GM19328 (cell line): ENCODE measurements at regions not wholly inside any gene's neighbourhood (a gene's known extent, or its start where the extent isn't known, plus 50 kb on each side); places are given as distances from the start of the nearest gene placed in this dataset.

Experiments
- ATAC-seq: cut with Tn5 transposase; IDR thresholded peaks from one replicate; pipeline ENCODE4 v1.9.1; 2021; ENCODE audit warnings: mild to moderate bottlenecking, moderate library complexity; ENCODE audit not compliant: unreplicated experiment

DNA sequence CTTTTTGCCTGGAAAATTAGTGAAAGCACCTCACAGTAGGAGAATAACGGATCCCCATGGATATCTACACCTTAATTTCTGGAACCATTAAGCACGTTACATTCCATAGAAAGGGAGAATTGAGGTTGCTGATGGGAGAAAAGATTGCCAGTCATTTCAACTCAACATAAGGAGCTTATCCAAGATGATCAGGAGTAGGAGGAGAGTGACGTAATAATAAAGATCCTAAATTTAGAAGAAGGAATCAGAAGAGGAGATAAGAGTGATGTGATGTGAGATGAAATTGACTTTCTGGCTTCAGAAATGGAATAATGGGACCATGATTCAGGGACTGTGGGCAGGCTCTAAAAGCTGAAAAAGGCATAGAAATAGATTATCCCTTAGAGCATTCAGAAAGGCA, 1017.8 kb upstream of the CHAC2 start:
- ATAC-seq = no peak

DNA sequence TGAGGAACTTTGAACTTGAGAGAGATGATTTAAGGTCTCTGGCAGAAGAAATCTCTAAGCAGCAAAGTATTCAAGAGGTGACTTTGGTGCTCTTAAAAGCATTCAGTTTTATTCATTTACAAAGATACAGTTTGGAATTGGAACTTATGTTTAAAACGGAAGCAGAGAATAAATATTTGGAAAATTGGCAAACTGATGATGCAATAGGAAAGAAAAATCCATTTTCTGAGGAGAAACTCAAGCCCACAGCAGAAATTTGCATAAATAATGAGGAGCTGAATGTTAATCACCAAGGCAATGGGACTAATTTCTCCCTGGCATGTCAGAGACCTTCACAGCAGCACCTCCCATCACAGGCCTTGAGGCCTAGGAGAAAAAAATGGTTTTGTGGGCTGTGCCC, 1022.5 kb upstream of the CHAC2 start:
- ATAC-seq = no peak

DNA sequence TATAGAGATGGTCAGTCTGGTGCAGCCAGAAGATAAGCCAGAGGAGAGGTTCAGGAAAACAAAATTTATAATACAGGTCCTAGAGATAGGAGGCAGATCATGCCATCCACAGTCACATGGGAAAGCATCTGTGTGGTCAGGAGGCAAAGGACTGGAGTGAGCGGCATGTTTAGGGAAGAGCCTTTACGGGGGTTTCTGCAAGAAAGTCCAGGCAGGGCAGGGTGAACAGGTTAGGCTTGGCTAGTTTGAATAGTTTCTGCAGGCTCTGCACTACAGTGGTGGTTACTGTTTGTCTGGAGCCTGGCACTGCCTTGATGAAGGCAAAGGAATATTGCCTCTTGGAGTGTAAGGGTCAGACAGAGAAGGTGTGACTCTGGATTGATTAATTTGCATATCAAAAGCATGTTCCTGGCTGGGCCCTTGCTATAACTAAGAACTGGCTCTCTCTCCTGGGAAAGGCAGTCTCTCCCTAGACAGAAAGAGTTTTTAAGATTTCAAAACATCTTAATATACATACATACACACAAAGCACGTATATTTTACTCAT, 1034.7 kb upstream of the CHAC2 start:
- no peak for ATAC-seq

DNA sequence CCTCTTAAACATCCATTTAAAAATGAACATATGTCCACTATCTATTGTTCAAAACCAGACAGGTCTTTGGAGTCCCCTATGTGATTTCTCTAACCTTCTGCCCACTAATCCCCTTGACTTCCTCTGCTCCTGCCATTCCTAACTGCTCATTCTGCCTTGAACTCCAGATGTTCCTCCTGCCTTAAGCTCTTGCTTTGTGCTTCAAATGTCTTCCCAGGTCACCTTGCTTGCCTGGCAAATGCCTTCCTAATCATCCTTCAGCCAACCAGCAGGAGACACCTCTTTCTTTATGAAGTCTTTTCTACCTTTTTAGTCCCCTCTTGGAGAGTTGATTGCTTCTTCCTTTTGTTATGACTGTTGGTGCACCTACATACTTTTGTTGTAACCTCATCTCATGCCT, 1043.0 kb upstream of the CHAC2 start:
- ATAC-seq = no peak

DNA sequence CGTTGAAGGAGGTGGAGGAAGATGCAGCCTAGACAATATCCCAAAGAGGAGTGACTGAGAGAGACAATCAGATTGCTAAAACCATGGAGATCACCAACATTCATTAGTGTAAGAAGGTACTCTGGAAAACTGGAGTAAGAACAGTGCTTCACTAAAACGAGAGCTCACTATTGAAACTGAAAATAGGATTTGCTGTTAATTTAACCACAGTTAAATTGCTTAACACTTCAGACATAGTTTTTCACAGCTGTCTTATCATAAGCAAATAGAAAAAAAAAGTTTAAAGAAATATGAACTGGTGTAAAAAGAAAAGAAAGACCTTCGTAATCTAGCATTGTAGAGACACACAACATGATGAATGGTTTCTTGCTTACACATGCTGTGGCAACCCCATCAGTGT, 1049.8 kb upstream of the CHAC2 start:
- ATAC-seq = no peak

DNA sequence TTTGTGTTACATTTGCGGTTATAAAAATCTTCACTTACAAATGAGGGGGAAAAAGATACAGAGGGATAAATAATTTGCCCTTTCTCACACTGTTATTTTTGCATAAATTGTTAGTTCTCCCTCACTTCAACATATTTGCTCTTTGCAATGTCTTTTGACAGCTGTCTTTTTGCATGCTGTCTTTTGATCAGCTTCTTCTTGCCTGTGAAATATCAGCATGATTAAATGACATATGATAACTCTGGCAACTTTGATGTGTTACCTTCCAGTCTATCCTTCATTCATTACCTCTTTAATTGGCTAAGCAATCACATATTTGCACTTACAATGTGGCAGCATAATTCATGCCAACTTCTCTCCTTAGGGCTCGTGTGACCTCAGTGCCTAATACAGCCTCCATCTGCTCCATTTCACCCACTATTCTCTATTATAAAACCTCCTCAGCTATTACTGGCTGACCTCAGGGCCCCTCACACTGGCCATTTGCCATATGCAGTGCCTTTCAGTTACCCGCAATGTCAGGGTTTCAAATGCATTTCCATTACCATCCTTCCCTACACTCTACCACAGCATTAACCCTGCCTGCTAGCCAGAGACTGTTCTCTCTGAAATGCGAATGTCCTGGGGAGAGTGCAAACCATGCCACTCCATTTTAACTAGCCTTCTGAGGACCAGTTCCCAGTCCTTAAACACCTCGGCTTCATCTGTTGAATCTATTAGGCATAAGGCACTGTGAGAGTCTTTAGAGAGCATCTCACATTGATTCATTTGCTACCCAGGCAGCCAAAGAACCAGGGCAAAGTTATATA, 1056.6 kb upstream of the CHAC2 start:
- ATAC-seq = no peak

DNA sequence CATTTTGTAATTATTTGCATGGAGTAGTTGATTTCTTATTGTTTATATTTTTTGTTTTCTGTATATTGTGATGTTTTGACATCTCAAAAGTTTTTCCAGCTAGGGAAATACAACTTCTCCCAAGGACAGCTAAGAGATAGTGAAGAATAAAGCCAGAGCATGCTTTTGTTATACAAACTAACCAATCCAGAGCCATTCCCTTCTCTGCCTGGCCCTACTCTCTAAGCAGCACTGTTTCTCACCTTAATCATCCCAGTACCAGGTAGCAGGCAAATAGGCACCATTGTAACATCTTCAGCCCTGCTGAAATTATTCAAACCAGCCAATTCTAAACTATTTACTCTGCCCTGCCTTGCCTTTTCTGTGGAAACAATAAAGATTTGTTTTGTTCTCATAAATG, 1063.4 kb upstream of the CHAC2 start:
- no peak for ATAC-seq

DNA sequence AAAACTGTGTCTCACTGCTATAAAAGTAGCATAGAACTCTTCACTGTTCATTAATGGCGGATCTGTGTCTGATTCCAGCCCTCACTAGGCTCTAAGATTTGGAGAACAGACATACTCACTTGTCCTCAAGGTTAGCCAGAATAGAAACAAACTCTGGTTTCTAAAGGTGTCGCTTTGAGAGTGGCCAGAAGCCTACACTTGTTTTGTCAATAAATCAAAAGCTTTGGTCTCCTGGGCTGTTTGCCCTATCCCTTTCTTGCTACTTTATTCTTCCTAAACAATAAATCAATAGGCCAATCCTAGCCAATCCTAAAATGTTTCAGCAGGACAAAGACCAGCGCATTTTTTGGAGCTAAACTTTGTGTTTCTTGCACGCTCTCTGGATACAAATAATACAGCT, 1064.6 kb upstream of the CHAC2 start:
- ATAC-seq = no peak

DNA sequence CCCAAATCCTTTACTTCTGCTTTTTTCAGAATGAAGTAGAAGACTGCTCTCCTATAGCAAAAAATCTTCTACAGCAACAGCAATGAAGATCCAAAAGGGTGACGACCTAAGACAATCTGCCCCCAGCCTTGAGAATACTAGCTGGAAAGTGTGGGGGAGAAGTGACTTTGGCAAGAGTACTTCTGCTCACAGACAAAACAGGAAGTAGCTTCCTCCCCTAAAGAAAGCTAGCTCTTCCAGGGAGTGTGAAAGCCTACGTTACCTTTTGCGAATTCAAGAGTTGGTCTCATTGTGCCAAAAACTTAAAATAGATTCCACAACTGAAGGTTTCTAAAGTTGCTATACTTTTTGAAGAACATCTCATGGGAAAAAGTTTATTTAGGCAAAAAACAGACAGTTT, 1069.2 kb upstream of the CHAC2 start:
- ATAC-seq = no peak

DNA sequence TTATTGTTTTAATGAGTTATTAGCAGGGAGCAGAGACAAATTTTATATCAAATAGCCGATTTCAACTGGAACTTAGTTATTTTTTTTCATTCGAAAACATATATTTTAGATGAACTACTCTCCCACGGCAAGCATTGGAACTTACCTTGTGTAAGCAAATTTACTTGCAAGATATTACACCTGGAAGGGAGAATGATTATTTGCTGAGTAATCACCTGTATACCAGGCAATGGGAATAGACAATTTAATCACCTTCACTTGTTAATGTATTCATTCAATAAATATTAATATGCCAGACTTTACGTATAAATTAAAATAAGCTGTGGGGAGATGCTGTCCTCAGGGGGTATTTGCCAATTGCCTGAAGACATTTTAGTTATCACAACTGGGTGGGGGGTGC, 1069.9 kb upstream of the CHAC2 start:
- ATAC-seq = no peak

DNA sequence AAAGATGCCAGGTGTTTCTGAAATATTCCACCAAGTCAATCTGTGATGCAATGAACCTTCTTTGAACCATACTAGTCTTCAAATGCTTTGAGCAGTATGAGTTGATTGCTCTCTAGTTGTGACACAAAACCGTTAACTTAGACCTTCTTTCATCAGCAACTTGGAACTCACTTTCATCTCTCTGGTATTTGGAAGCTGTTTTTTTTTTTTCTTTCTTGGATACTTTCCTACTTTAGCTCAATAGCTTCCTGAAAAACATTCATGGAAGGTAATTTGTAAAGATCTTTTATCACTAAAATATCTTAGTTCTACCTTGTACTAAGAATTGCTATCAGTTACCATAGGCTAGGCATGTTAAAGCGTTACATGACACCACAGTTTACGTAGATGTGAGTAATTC, 1071.9 kb upstream of the CHAC2 start:
- ATAC-seq = no peak

DNA sequence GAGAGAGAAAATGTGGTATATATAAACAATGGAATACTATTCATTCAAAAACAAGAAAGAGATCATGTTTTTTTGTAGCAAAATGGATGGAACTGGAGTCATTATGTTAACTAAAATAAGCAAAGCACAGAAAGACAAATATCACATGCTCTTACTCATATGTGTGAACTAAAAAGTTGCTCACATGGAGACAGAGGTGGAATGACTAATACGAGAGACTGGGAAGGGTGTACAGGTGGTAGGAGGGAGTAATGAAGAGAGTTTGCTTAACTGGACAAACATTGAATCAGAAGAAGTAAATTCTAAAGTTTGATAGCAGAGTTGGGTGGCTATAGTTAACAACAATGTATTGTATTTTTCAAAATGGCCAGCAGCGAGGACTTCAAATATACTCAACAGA, 1080.7 kb upstream of the CHAC2 start:
- no peak for ATAC-seq

DNA sequence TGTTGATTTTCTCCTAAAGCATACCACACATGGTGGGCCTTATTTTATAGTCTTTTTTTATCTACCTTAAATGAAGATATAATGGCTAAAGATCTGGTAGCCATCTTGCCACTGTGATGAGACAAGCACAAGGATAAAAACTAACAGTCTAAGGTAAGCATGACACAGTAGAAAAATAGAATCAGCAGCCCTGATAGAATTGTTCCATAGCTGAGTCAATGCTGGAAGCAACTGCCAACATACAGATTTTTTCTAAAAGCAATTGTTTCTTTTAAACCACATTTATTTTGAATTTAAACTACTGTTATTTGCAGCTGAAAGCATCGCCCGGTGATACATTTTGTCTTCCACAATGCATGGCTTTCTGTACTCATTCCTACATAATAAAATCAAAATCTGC, 1091.5 kb upstream of the CHAC2 start:
- ATAC-seq = no peak

DNA sequence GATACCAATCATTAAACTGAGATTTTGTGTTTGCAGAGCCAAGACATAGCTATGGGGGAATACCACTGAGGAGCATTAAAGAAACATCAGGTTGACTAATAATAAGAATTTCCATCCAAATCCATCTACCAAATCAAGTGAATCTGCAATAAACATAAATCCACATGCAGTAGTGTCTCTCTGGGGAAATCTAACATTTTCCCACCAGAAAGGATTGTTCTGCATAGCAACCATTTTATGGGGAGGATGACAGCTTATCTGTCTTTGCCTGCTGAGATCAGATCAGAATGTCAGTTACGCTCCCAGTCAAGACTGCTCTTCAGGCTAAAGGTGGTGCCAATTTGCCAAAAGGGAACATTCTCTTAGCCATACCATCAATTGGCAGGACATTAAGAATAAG, 1098.9 kb upstream of the CHAC2 start:
- no peak for ATAC-seq

DNA sequence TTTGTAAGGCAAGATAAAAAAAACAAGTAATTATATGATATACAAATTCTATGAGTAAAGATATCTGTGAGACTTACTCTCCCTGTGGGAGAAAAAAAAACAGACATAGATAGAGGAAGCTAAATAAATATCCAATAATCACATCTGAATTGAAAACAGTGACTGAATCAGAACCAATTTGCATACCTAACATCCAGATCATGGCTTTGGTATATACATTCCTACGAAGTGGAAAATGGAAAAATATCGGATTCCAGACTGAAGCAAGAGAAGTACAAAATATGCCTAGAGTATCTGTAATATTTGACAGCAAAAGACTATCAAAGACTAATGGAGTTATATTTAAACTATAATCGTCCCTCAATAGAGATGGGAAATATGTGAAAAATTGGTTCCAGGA, 1108.1 kb upstream of the CHAC2 start:
- ATAC-seq = no peak

DNA sequence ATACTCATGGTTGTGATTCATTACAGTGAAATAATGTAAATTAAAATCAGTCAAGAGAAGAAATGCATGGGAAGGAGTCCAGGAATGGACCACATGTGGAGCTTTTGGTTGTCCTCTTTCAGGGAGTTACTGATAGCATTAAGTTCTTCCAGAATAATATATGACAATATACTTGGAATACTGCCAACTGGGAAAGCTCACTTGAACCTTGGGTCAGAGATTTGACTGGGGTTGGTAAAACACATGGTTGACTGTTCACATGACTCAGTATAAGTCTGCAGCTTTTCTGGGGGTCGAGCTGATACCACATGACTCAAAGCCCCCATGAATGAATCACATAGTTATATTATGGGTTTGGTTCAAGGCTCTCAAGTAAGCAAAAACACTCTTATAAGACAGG, 1109.0 kb upstream of the CHAC2 start:
- no peak for ATAC-seq

DNA sequence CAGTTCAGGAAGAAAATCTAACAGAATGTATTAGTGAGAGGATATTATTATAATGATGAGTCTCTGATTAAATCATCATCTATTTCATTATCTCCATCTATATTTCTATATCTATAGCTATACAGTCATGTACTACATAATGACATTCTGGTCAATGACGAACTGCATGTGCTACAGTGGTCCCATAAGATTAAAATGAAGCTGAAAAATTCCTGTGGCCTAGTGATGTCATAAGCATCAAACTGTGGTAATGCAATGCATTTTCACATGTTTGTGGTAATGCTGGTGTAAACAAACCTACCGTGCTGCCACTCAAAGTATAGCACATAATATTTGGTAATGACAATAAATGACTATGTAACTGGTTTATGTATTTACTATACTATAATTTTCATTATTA, 1127.9 kb upstream of the CHAC2 start:
- no peak for ATAC-seq

DNA sequence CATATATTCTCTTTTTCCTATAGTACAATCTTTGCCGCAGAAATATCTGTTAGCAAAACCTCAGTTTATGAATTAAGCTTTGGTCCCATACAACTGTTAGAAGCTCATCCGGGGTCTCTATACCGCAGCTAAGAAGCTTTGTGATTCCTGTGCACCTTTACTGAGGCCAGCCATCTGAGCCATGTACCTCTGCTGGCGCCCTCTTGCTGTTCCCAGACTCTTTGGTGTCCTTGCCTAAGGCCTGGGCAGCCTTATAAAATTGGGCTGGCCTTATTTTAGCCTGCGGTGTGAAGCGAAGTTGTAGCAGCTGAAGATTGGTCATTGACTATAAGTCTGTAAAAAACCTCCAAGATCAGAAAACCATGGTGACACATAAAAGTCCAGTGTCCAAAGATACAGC, 1135.1 kb upstream of the CHAC2 start:
- ATAC-seq = no peak

DNA sequence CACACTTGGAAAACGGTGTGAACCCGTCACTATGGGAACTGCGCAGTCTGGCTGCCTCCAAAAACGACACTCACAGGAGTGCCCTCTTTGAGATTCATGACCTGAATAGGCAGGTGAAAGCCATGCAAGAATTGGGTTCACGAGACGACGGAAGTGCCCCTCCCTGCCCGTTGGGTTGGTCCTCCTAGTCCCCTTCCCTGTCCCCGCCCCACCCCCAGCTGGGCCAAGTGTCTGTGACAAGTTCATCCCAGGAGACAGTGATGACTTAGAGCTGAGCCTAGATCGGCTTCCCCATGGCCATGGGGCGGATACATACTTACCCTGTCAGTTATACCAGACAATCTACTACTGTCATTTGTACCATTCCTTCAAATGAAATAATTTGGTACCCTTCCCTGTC, 1137.7 kb upstream of the CHAC2 start:
- ATAC-seq = no peak

DNA sequence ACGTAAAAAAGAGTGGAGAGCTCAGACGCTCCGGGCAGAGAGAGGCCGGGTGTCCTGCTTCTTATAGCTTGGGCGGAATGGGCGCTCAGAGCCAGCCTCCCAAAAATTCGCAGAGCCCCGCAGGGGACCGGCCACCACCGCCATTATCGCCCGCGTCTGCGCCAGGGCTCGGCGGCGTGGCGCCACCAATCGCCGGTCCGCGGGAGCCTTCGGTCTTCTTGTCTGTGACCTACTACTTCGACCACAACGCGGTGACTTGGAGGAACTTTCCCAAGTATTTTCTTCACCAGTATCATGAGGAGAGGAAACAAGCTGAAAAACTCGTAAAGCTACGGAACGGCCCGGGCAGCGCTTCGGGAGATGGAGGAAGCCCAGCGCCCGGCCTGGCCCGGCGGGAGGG, 1138.1 kb upstream of the CHAC2 start:
- no peak for ATAC-seq

DNA sequence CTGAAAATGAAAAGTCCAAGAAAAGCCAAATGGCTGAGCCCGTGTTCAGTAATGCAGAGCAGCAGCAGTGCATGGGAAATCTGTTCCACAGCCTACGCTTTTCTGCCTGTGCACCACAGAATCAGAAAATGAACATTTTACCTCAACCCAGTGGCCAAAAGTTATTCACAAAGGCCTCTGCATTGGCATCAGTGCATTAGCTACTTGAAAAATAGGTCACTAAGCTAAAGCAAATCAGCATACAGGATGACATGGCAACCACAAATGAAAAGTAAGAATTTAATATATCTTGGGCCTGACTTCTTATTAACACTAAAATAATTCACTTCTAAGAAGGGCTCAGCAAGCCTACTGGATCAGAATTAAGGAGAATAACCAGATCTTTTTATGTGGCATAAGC, 1145.3 kb upstream of the CHAC2 start:
- ATAC-seq = no peak

DNA sequence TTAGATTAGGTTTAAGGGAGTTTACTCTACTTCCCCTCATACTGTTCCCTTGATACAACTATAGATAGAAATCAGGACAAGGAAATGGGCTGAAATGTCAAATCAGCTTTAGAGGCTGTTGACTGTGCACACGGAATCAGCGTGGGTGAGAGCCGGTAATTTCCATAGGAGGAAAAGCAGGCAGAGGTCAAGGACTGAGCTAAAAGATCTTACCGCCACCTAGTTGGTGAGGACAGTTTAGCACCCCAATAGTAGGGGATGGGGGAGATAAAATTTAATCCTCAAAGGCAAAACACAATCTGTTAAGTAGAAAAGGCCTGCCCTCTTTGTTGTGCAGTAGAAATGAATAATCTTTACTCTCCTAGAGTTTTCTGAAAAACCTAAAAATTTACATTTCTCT, 1154.5 kb upstream of the CHAC2 start:
- no peak for ATAC-seq

DNA sequence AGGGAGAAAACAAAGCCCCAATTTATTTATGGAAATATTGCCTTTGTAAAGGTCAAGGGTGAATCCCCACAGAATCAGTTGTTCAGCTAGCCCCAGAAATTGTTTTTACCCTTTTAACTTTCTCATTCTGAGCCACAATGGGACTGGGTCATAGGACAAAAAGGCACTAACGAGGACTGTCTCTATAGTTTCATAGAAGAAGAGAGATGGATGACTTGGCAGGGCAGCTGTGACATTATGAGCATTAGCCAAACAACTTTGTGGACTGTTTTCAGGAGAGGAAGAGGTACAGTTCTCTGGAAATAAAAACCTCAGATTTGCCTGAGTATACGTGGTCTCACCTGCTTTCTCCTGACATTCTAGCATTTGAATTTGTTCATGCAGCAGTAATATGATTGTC, 1155.8 kb upstream of the CHAC2 start:
- no peak for ATAC-seq
